Astrocyte (in vitro differentiated cells and primary cell): ENCODE measurements at regions not wholly inside any gene's neighbourhood (a gene's known extent, or its start where the extent isn't known, plus 50 kb on each side); places are given as distances from the start of the nearest gene placed in this dataset.
A peak's percentile ranks its signal among the peaks of the same experiment; 100 is the strongest.

Experiments
- DNase-seq: peaks from one replicate; pipeline ENCODE4 v3.0.0-alpha.2; 2010; ENCODE audit warnings: low read depth
- FAIRE-seq: peaks from 2 replicates; lab custom pipeline; 2011; peaks lifted over from hg19 to GRCh38; lab: Jason Lieb, UNC
- H2AFZ ChIP-seq: 2 replicates; pipeline ENCODE4 v1.6.0; 2012; ENCODE audit warnings: low read depth, low read length, inconsistent platforms
- H3K27ac ChIP-seq: 2 replicates; pipeline ENCODE4 v1.5.1; 2011; ENCODE audit warnings: low read depth, low read length, inconsistent platforms
- H3K27me3 ChIP-seq: 2 replicates; pipeline ENCODE4 v1.6.0; 2011; ENCODE audit warnings: low read length, inconsistent platforms; ENCODE audit not compliant: insufficient read depth
- H3K36me3 ChIP-seq: 2 replicates; pipeline ENCODE4 v1.5.1; 2011; ENCODE audit warnings: low read length, inconsistent platforms; ENCODE audit not compliant: insufficient read depth
- H3K4me1 ChIP-seq: 2 replicates; pipeline ENCODE4 v1.5.1; 2011; ENCODE audit warnings: low read length, inconsistent platforms; ENCODE audit not compliant: insufficient read depth
- H3K4me2 ChIP-seq: 2 replicates; pipeline ENCODE4 v1.6.0; 2012; ENCODE audit warnings: low read length, inconsistent platforms
- H3K4me3 ChIP-seq: 2 replicates; pipeline ENCODE4 v1.5.1; 2011; ENCODE audit warnings: low read depth, mild to moderate bottlenecking, low read length, inconsistent platforms; ENCODE audit not compliant: insufficient read depth
- H3K79me2 ChIP-seq: 2 replicates; pipeline ENCODE4 v1.6.0; 2012; ENCODE audit warnings: mild to moderate bottlenecking, low read length, inconsistent platforms; ENCODE audit not compliant: insufficient read depth
- H3K9ac ChIP-seq: 2 replicates; pipeline ENCODE4 v1.6.0; 2012; ENCODE audit warnings: mild to moderate bottlenecking, low read length, inconsistent platforms
- H3K9me3 ChIP-seq: 2 replicates; pipeline ENCODE4 v1.5.1; 2012; ENCODE audit warnings: low read depth, mild to moderate bottlenecking, low read length, inconsistent platforms; ENCODE audit not compliant: insufficient read depth
- H4K20me1 ChIP-seq: 2 replicates; pipeline ENCODE4 v1.6.0; 2012; ENCODE audit warnings: low read length, inconsistent platforms; ENCODE audit not compliant: insufficient read depth
- H3K27ac Mint-ChIP-seq: one replicate; pipeline ENCODE4 v1.8.0; 2021; ENCODE audit warnings: mild to moderate bottlenecking, mixed read lengths; ENCODE audit not compliant: unreplicated experiment
- H3K27me3 Mint-ChIP-seq: one replicate; pipeline ENCODE4 v1.8.0; 2021; ENCODE audit warnings: low read depth, mixed read lengths; ENCODE audit not compliant: unreplicated experiment
- H3K36me3 Mint-ChIP-seq: one replicate; pipeline ENCODE4 v1.8.0; 2021; ENCODE audit warnings: low read depth, mixed read lengths; ENCODE audit not compliant: unreplicated experiment
- H3K4me1 Mint-ChIP-seq: one replicate; pipeline ENCODE4 v1.8.0; 2021; ENCODE audit warnings: low read depth, mixed read lengths; ENCODE audit not compliant: unreplicated experiment
- H3K4me3 Mint-ChIP-seq: one replicate; pipeline ENCODE4 v1.8.0; 2021; ENCODE audit warnings: mild to moderate bottlenecking, moderate library complexity, mixed read lengths; ENCODE audit not compliant: unreplicated experiment
- H3K9me3 Mint-ChIP-seq: one replicate; pipeline ENCODE4 v1.8.0; 2021; ENCODE audit warnings: mild to moderate bottlenecking, mixed read lengths; ENCODE audit not compliant: unreplicated experiment
- CTCF ChIP-seq: IDR thresholded peaks from 2 replicates; pipeline ENCODE4 v1.5.1; 2011; ENCODE audit warnings: low read depth, mild to moderate bottlenecking, inconsistent platforms, low read length, moderate library complexity; ENCODE audit not compliant: insufficient read depth
- EZH2 ChIP-seq: IDR thresholded peaks from 2 replicates; pipeline ENCODE4 v1.6.1; 2012; ENCODE audit warnings: mild to moderate bottlenecking, low read length, inconsistent platforms; ENCODE audit not compliant: insufficient read depth

DNA sequence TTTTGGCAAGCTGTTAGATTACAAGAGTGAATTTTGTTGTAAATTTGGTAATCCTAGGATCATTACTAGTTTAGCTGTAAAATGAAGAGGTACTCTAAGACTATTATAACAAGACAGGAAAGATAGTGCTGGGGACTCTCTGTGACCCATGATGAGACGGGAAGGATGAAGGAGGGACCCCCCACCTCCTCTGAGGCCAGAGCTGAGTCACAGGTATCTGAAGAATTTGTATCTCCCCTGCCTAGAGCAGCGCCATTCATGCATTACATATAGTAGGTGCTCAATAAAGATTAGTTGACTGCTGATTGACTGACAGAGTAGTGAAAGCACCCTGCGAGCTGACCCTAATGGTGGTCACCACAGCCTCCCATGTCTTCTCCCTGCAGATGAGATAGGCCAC is 202.8 kb downstream of the SNX18 start:
- Mint-ChIP-seq H3K4me1 (peaks cover 16% of the 10 kb centered on the region), H3K9me3 (peaks cover 4% of the 10 kb centered on the region), H3K27me3 (no peaks in the 10 kb centered on the region), H3K4me3 (no peak overlapping the region), H3K36me3 (no peaks in the 10 kb centered on the region), H3K27ac (peak overlapping the region; percentile 86)
- no peaks in the 10 kb centered on the region for H3K27me3 ChIP-seq
- no peaks in the 10 kb centered on the region for H3K36me3 ChIP-seq
- H3K4me2 ChIP-seq: peak overlapping the region; percentile 68
- peaks cover 22% of the 10 kb centered on the region for H3K4me1 ChIP-seq
- no peak for DNase-seq
- peak overlapping the region; percentile 88 for H3K27ac ChIP-seq
- H3K9ac ChIP-seq: peak overlapping the region; percentile 68
- H3K9me3 ChIP-seq: no peaks in the 10 kb centered on the region
- no peak overlapping the region for H3K4me3 ChIP-seq
- H4K20me1 ChIP-seq: no peaks in the 10 kb centered on the region
- TF ChIP-seq CTCF: no peak
- TF ChIP-seq EZH2: no peak
- H2AFZ ChIP-seq: no peak overlapping the region
- no peaks in the 10 kb centered on the region for H3K79me2 ChIP-seq
- no peak for FAIRE-seq

DNA sequence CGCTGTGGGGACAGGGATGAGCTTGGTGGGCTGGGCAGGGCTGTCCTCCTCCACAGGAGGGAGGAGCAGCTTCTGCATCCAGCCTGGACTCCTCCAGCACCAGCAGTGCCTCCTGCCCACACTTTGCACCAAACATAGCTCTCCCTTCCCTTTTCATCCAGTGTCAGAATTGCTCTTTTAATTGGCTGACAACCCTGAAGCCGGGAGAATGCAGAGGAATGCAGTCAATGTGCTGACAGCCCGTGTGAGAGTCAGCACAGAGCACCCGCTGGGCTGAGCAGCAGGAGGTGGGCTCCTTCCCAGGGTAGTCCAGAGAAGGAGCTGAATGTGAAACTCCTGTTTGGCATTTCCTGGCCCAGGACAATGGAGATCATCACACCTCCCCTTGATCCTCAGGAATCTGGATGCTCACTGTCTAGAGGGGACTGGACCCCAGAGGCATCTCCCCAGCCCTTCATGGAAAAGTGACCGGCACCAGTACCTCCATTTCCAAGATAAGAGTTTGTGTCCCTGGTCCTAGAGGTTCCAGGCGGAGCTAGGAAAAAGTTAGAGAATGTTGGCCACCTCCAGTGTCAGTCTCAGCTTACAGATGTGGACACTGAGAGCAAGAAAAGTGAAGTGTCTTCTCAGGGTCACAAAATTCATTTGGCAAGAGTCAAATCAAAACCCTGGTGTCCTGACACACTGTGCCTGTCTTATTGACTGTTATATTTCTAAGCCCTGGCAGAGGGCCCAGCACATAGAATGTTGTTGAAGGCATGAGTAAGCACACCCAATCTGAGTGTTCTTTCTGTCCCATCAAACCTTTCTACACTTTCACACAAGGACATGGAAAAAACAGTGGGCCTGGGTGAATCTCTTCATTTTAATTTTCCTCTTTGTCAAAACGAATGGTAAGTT is 202.1 kb downstream of the SNX18 start:
- H2AFZ ChIP-seq: no peak overlapping the region
- H4K20me1 ChIP-seq: no peaks in the 10 kb centered on the region
- no peak for TF ChIP-seq CTCF
- H3K4me3 ChIP-seq: no peak overlapping the region
- H3K4me1 ChIP-seq: peaks cover 22% of the 10 kb centered on the region
- FAIRE-seq: peak; percentile 96
- H3K79me2 ChIP-seq: no peaks in the 10 kb centered on the region
- peak; percentile 70 for DNase-seq
- no peaks in the 10 kb centered on the region for H3K9me3 ChIP-seq
- H3K27ac Mint-ChIP-seq: peak overlapping the region; percentile 86
- no peaks in the 10 kb centered on the region for H3K36me3 ChIP-seq
- H3K9me3 Mint-ChIP-seq: peaks cover 6% of the 10 kb centered on the region
- H3K27ac ChIP-seq: peak overlapping the region; percentile 88
- no peak overlapping the region for H3K4me3 Mint-ChIP-seq
- H3K36me3 Mint-ChIP-seq: no peaks in the 10 kb centered on the region
- no peaks in the 10 kb centered on the region for H3K27me3 Mint-ChIP-seq
- H3K27me3 ChIP-seq: no peaks in the 10 kb centered on the region
- H3K4me2 ChIP-seq: peak overlapping the region; percentile 68
- peak overlapping the region; percentile 68 for H3K9ac ChIP-seq
- peaks cover 14% of the 10 kb centered on the region for H3K4me1 Mint-ChIP-seq

GRCh38 chr5:54718656-54719055 is 201.1 kb downstream of the SNX18 start:
- H3K4me3 Mint-ChIP-seq: no peak overlapping the region
- DNase-seq (peak; percentile 45), FAIRE-seq (no peak)
- Histone ChIP-seq H3K4me2 (no peak overlapping the region), H3K9ac (no peak overlapping the region), H3K36me3 (no peaks in the 10 kb centered on the region), H3K79me2 (no peaks in the 10 kb centered on the region), H3K4me3 (no peak overlapping the region), H4K20me1 (no peaks in the 10 kb centered on the region), H3K9me3 (no peaks in the 10 kb centered on the region), H3K4me1 (peaks cover 22% of the 10 kb centered on the region), H3K27me3 (no peaks in the 10 kb centered on the region), H2AFZ (peak overlapping the region; percentile 57), H3K27ac (no peak overlapping the region)
- H3K9me3 Mint-ChIP-seq: peaks cover 5% of the 10 kb centered on the region
- no peak overlapping the region for H3K27ac Mint-ChIP-seq
- H3K4me1 Mint-ChIP-seq: peaks cover 20% of the 10 kb centered on the region
- TF ChIP-seq CTCF: no peak
- TF ChIP-seq EZH2: no peak
- H3K36me3 Mint-ChIP-seq: peaks cover 3% of the 10 kb centered on the region
- H3K27me3 Mint-ChIP-seq: no peaks in the 10 kb centered on the region
